Smooth muscle cell (in vitro differentiated cells): ENCODE measurements at regions not wholly inside any gene's neighbourhood (a gene's known extent, or its start where the extent isn't known, plus 50 kb on each side); places are given as distances from the start of the nearest gene placed in this dataset.

Source experiments
- DNase-seq: peaks from one replicate; lab custom pipeline; 2025; ENCODE audit not compliant: unreplicated experiment; lab: John Stamatoyannopoulos, UW
- H2AFZ ChIP-seq: fragments of 200-600 bp; sonication (generic); 2 replicates; pipeline ENCODE4 v1.6.0; 2016; ENCODE audit warnings: antibody characterized with exemption, low read depth, mild to moderate bottlenecking
- H3F3A ChIP-seq: fragments of 200-600 bp; sonication (generic); 2 replicates; pipeline ENCODE4 v1.6.0; 2017; ENCODE audit warnings: antibody characterized with exemption, low read depth
- H3K27ac ChIP-seq: fragments of 200-600 bp; sonication (generic); 2 replicates; pipeline ENCODE4 v1.5.1; 2016; ENCODE audit warnings: low read depth, mild to moderate bottlenecking
- H3K27me3 ChIP-seq: fragments of 200-600 bp; sonication (generic); 2 replicates; pipeline ENCODE4 v1.6.1; 2016; ENCODE audit warnings: low read depth, mild to moderate bottlenecking
- H3K36me3 ChIP-seq: fragments of 200-600 bp; sonication (generic); 2 replicates; pipeline ENCODE4 v1.5.1; 2016; ENCODE audit warnings: low read depth
- H3K4me1 ChIP-seq: fragments of 200-600 bp; sonication (generic); 2 replicates; pipeline ENCODE4 v1.5.1; 2016; ENCODE audit warnings: low read depth
- H3K4me2 ChIP-seq: fragments of 200-600 bp; sonication (generic); 2 replicates; pipeline ENCODE4 v1.6.0; 2016; ENCODE audit warnings: mild to moderate bottlenecking
- H3K4me3 ChIP-seq: fragments of 200-600 bp; sonication (generic); 2 replicates; pipeline ENCODE4 v1.5.1; 2016; ENCODE audit warnings: mild to moderate bottlenecking
- H3K79me2 ChIP-seq: fragments of 200-600 bp; sonication (generic); 2 replicates; pipeline ENCODE4 v1.6.0; 2016; ENCODE audit warnings: low read depth, mild to moderate bottlenecking
- H3K9ac ChIP-seq: fragments of 200-600 bp; sonication (generic); 2 replicates; pipeline ENCODE4 v1.6.0; 2016; ENCODE audit warnings: low read depth
- H3K9me3 ChIP-seq: fragments of 200-600 bp; sonication (generic); replicated peaks from 2 replicates; pipeline ENCODE4 v1.5.1; 2016; ENCODE audit warnings: low read depth
- H4K20me1 ChIP-seq: fragments of 200-600 bp; sonication (generic); 2 replicates; pipeline ENCODE4 v1.6.0; 2016; ENCODE audit warnings: low read depth
- WGBS: methylation state at CpG from one replicate; pipeline ENCODE4 v1.1.7; 2016; ENCODE audit warnings: low lambda C conversion rate; 5-methylcytosine and 5-hydroxymethylcytosine counted together
- TF ChIP-seq, protein P1 (sequence below): fragments of 200-600 bp; sonication (generic); IDR thresholded peaks from 2 replicates; pipeline ENCODE4 v1.5.1; 2017; ENCODE audit warnings: borderline replicate concordance, mild to moderate bottlenecking, antibody characterized with exemption; ENCODE audit not compliant: insufficient read depth, poor library complexity, severe bottlenecking

DNA sequence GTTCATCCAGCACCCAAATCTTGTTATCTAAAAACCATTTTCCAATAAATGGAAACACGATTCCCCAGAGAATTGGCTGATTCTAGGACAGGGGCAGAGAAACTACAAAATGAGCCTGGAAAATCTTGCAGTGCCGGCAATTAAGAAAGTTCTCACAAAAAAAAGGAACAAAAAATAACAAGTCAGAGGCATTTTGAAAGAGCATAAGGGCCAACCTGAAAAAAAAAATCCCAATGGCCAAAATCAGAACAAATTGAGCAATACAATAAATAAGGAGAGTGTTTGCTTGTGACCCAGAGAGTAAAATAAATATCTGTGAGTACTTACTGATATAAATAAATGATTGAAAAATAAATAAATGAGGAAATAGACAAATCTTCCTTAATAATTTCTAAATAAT lies 55.1 kb upstream of the S1PR3 start:
- no peak overlapping the region for H3K4me2 ChIP-seq
- TF ChIP-seq, protein P1, sequence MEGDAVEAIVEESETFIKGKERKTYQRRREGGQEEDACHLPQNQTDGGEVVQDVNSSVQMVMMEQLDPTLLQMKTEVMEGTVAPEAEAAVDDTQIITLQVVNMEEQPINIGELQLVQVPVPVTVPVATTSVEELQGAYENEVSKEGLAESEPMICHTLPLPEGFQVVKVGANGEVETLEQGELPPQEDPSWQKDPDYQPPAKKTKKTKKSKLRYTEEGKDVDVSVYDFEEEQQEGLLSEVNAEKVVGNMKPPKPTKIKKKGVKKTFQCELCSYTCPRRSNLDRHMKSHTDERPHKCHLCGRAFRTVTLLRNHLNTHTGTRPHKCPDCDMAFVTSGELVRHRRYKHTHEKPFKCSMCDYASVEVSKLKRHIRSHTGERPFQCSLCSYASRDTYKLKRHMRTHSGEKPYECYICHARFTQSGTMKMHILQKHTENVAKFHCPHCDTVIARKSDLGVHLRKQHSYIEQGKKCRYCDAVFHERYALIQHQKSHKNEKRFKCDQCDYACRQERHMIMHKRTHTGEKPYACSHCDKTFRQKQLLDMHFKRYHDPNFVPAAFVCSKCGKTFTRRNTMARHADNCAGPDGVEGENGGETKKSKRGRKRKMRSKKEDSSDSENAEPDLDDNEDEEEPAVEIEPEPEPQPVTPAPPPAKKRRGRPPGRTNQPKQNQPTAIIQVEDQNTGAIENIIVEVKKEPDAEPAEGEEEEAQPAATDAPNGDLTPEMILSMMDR: no peak
- no peaks in the 10 kb centered on the region for H3K79me2 ChIP-seq
- H3K9ac ChIP-seq: no peak overlapping the region
- H3K4me1 ChIP-seq: no peaks in the 10 kb centered on the region
- H4K20me1 ChIP-seq: no peaks in the 10 kb centered on the region
- H3K27ac ChIP-seq: no peak overlapping the region
- H3K36me3 ChIP-seq: no peaks in the 10 kb centered on the region
- 87% methylated on average over 2 of the region's 2 CpGs for WGBS
- no peaks in the 10 kb centered on the region for H3K27me3 ChIP-seq
- H3F3A ChIP-seq: no peaks in the 10 kb centered on the region
- H3K9me3 ChIP-seq: no peaks in the 10 kb centered on the region
- DNase-seq: no peak
- H2AFZ ChIP-seq: no peak overlapping the region
- H3K4me3 ChIP-seq: no peak overlapping the region

DNA sequence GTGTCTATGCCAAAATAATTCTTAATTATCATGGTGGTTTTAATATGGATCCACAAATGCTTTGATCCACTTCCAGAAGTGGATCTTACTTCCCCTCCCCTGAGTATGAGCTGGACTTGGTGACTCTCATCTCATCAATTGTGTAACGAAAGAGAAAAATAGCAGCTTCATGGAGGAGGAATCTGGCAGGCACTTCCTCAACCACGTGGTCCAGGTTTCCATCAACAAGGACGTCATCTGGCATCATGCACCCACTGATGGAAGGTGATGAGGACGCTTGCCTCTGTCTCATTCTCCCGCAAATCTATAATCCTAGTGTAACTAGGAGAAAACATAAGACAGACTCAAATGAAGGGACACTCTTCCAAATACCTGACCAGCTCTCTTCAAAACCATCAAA lies 54.6 kb upstream of the S1PR3 start:
- H3K4me3 ChIP-seq: no peak overlapping the region
- H3K79me2 ChIP-seq: no peaks in the 10 kb centered on the region
- H3K4me2 ChIP-seq: no peak overlapping the region
- no peaks in the 10 kb centered on the region for H3K4me1 ChIP-seq
- H3K27ac ChIP-seq: no peak overlapping the region
- no peak for DNase-seq
- no peaks in the 10 kb centered on the region for H3K36me3 ChIP-seq
- H3K9me3 ChIP-seq: no peaks in the 10 kb centered on the region
- H4K20me1 ChIP-seq: no peaks in the 10 kb centered on the region
- H3F3A ChIP-seq: no peaks in the 10 kb centered on the region
- no peaks in the 10 kb centered on the region for H3K27me3 ChIP-seq
- no peak overlapping the region for H3K9ac ChIP-seq
- TF ChIP-seq, protein P1: no peak
- no peak overlapping the region for H2AFZ ChIP-seq
- 93% methylated on average over 5 of the region's 5 CpGs for WGBS

DNA sequence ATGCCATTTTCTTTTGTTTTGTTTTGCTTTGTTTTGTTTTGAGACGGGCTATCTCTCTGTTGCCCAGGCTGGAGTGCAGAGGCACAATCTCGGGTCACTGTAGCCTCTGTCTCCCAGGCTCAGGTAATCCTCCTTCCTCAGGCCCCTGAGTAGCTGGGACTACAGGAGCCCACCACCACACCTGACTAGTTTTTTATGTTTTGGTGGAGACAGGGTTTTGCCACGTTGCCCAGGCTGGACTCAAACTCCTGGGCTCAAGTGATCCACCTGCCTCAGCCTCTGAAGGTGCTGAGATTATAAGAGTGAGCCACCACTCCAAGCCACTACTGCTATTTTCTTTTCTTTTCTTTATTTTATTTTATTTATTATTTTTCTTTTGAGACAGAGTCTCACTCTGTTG lies 54.0 kb upstream of the S1PR3 start:
- no peaks in the 10 kb centered on the region for H3K27me3 ChIP-seq
- TF ChIP-seq, protein P1: no peak
- H3K36me3 ChIP-seq: no peaks in the 10 kb centered on the region
- no peak for DNase-seq
- H3K4me3 ChIP-seq: no peak overlapping the region
- no peaks in the 10 kb centered on the region for H3K79me2 ChIP-seq
- no peak overlapping the region for H2AFZ ChIP-seq
- H4K20me1 ChIP-seq: no peaks in the 10 kb centered on the region
- no peaks in the 10 kb centered on the region for H3K9me3 ChIP-seq
- H3K27ac ChIP-seq: no peak overlapping the region
- H3K9ac ChIP-seq: no peak overlapping the region
- H3F3A ChIP-seq: no peaks in the 10 kb centered on the region
- no peak overlapping the region for H3K4me2 ChIP-seq
- 61% methylated on average over 3 of the region's 3 CpGs for WGBS
- H3K4me1 ChIP-seq: no peaks in the 10 kb centered on the region

DNA sequence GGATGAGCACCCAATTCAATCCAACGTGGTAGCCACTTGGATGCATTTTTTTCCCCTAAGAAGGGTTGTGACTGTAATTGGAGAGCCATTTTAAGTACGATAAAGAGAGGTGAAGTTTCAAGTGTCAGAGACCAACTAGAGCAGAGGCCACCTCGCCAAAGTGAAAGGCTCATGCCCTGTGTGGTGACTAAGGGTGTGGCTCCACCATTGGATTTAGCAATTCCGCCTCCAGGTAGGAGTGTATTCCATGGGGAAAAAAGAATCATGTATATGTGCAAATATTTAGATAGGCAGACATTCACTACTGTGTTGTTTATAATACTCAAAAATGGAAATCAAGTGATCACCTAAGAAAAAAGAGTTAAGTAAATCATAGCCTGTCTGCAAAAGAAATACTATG lies 53.1 kb upstream of the S1PR3 start:
- Histone ChIP-seq H3K27me3 (no peaks in the 10 kb centered on the region), H3K4me1 (no peaks in the 10 kb centered on the region), H4K20me1 (no peaks in the 10 kb centered on the region), H3K9me3 (no peaks in the 10 kb centered on the region), H3K4me3 (no peak overlapping the region), H2AFZ (no peak overlapping the region), H3K79me2 (no peaks in the 10 kb centered on the region), H3K36me3 (no peaks in the 10 kb centered on the region), H3K27ac (no peak overlapping the region), H3F3A (no peaks in the 10 kb centered on the region), H3K9ac (no peak overlapping the region), H3K4me2 (no peak overlapping the region)
- TF ChIP-seq, protein P1: no peak
- no peak for DNase-seq
- WGBS: 94% methylated on average over 4 of the region's 4 CpGs
